Smooth muscle cell (in vitro differentiated cells): ENCODE measurements at regions not wholly inside any gene's neighbourhood (a gene's known extent, or its start where the extent isn't known, plus 50 kb on each side); places are given as distances from the start of the nearest gene placed in this dataset.

Source experiments
- DNase-seq: peaks from one replicate; lab custom pipeline; 2025; ENCODE audit not compliant: unreplicated experiment; lab: John Stamatoyannopoulos, UW
- H2AFZ ChIP-seq: fragments of 200-600 bp; sonication (generic); 2 replicates; pipeline ENCODE4 v1.6.0; 2016; ENCODE audit warnings: antibody characterized with exemption, low read depth, mild to moderate bottlenecking
- H3F3A ChIP-seq: fragments of 200-600 bp; sonication (generic); 2 replicates; pipeline ENCODE4 v1.6.0; 2017; ENCODE audit warnings: antibody characterized with exemption, low read depth
- H3K27ac ChIP-seq: fragments of 200-600 bp; sonication (generic); 2 replicates; pipeline ENCODE4 v1.5.1; 2016; ENCODE audit warnings: low read depth, mild to moderate bottlenecking
- H3K27me3 ChIP-seq: fragments of 200-600 bp; sonication (generic); 2 replicates; pipeline ENCODE4 v1.6.1; 2016; ENCODE audit warnings: low read depth, mild to moderate bottlenecking
- H3K36me3 ChIP-seq: fragments of 200-600 bp; sonication (generic); 2 replicates; pipeline ENCODE4 v1.5.1; 2016; ENCODE audit warnings: low read depth
- H3K4me1 ChIP-seq: fragments of 200-600 bp; sonication (generic); 2 replicates; pipeline ENCODE4 v1.5.1; 2016; ENCODE audit warnings: low read depth
- H3K4me2 ChIP-seq: fragments of 200-600 bp; sonication (generic); 2 replicates; pipeline ENCODE4 v1.6.0; 2016; ENCODE audit warnings: mild to moderate bottlenecking
- H3K4me3 ChIP-seq: fragments of 200-600 bp; sonication (generic); 2 replicates; pipeline ENCODE4 v1.5.1; 2016; ENCODE audit warnings: mild to moderate bottlenecking
- H3K79me2 ChIP-seq: fragments of 200-600 bp; sonication (generic); 2 replicates; pipeline ENCODE4 v1.6.0; 2016; ENCODE audit warnings: low read depth, mild to moderate bottlenecking
- H3K9ac ChIP-seq: fragments of 200-600 bp; sonication (generic); 2 replicates; pipeline ENCODE4 v1.6.0; 2016; ENCODE audit warnings: low read depth
- H3K9me3 ChIP-seq: fragments of 200-600 bp; sonication (generic); replicated peaks from 2 replicates; pipeline ENCODE4 v1.5.1; 2016; ENCODE audit warnings: low read depth
- H4K20me1 ChIP-seq: fragments of 200-600 bp; sonication (generic); 2 replicates; pipeline ENCODE4 v1.6.0; 2016; ENCODE audit warnings: low read depth
- CTCF ChIP-seq: fragments of 200-600 bp; sonication (generic); IDR thresholded peaks from 2 replicates; pipeline ENCODE4 v1.5.1; 2017; ENCODE audit warnings: borderline replicate concordance, mild to moderate bottlenecking, antibody characterized with exemption; ENCODE audit not compliant: insufficient read depth, poor library complexity, severe bottlenecking
- WGBS: methylation state at CpG from one replicate; pipeline ENCODE4 v1.1.7; 2016; ENCODE audit warnings: low lambda C conversion rate; 5-methylcytosine and 5-hydroxymethylcytosine counted together

GRCh38 chr19:30237140-30237539 lies 135.0 kb upstream of the ZNF536 start:
- no peak overlapping the region for H3K27ac ChIP-seq
- no peaks in the 10 kb centered on the region for H3K9me3 ChIP-seq
- peaks cover 10% of the 10 kb centered on the region for H3K4me1 ChIP-seq
- no peaks in the 10 kb centered on the region for H3K36me3 ChIP-seq
- WGBS = 71% methylated on average over 5 of the region's 5 CpGs
- DNase-seq = no peak
- H4K20me1 ChIP-seq = no peaks in the 10 kb centered on the region
- H3K4me2 ChIP-seq = no peak overlapping the region
- no peak overlapping the region for H3K4me3 ChIP-seq
- no peak overlapping the region for H2AFZ ChIP-seq
- TF ChIP-seq CTCF = no peak
- no peaks in the 10 kb centered on the region for H3K79me2 ChIP-seq
- peaks cover 37% of the 10 kb centered on the region for H3K27me3 ChIP-seq
- H3K9ac ChIP-seq = no peak overlapping the region
- no peaks in the 10 kb centered on the region for H3F3A ChIP-seq

GRCh38 chr19:30240904-30241695 lies 131.1 kb upstream of the ZNF536 start:
- no peak overlapping the region for H3K9ac ChIP-seq
- no peaks in the 10 kb centered on the region for H3K79me2 ChIP-seq
- peaks cover 22% of the 10 kb centered on the region for H3K27me3 ChIP-seq
- no peaks in the 10 kb centered on the region for H3K36me3 ChIP-seq
- no peak overlapping the region for H3K4me2 ChIP-seq
- H2AFZ ChIP-seq = no peak overlapping the region
- no peaks in the 10 kb centered on the region for H3F3A ChIP-seq
- 91% methylated on average over 9 of the region's 9 CpGs for WGBS
- H3K4me1 ChIP-seq = peaks cover 8% of the 10 kb centered on the region
- no peaks in the 10 kb centered on the region for H3K9me3 ChIP-seq
- no peak for DNase-seq
- H3K27ac ChIP-seq = no peak overlapping the region
- no peaks in the 10 kb centered on the region for H4K20me1 ChIP-seq
- H3K4me3 ChIP-seq = no peak overlapping the region
- TF ChIP-seq CTCF = no peak

- no peak overlapping the region for H3K27ac ChIP-seq
- H3K4me2 ChIP-seq = no peak overlapping the region
- H3F3A ChIP-seq = no peaks in the 10 kb centered on the region
- no peak for TF ChIP-seq CTCF
- H3K4me1 ChIP-seq = no peaks in the 10 kb centered on the region
- no peaks in the 10 kb centered on the region for H3K79me2 ChIP-seq
- H3K36me3 ChIP-seq = no peaks in the 10 kb centered on the region
- H3K4me3 ChIP-seq = no peak overlapping the region
- H3K27me3 ChIP-seq = peaks cover 15% of the 10 kb centered on the region
- WGBS = 77% methylated on average over 4 of the region's 4 CpGs
- no peak for DNase-seq
- no peaks in the 10 kb centered on the region for H4K20me1 ChIP-seq
- H2AFZ ChIP-seq = no peak overlapping the region
- no peaks in the 10 kb centered on the region for H3K9me3 ChIP-seq
- H3K9ac ChIP-seq = no peak overlapping the region
Observed at GRCh38 chr19:30244533-30244932, 127.7 kb upstream of the ZNF536 start.
